Uterus (tissue), 2 donors: ENCODE measurements at regions not wholly inside any gene's neighbourhood (a gene's known extent, or its start where the extent isn't known, plus 50 kb on each side); places are given as distances from the start of the nearest gene placed in this dataset.

Experiments
- CTCF ChIP-seq, 4 experiments: fragments of 200-600 bp in 2 of 4; fragments of 450-650 bp in 2 of 4; sonication (generic) in 2 of 4; IDR thresholded peaks; one replicate each; pipeline ENCODE4 v1.5.1; 2016 to 2019; ENCODE audit warnings: antibody characterized with exemption in 4 of 4, mild to moderate bottlenecking in 2 of 4, moderate library complexity in 1 of 4
- POLR2A ChIP-seq, 2 donors: fragments of 450-650 bp; IDR thresholded peaks; one replicate each; pipeline ENCODE4 v1.6.1; 2016; ENCODE audit warnings: antibody characterized with exemption in 2 of 2, mild to moderate bottlenecking in 1 of 2, moderate library complexity in 1 of 2

GRCh38 chr9:75775966-75776691, 114.3 kb upstream of the PCSK5 start:
- no peak for TF ChIP-seq POLR2A (IDR thresholded peaks at IDR 0.05)
- no peak for TF ChIP-seq CTCF (IDR thresholded peaks at IDR 0.05)
